Fibroblast of lung (primary cell): ENCODE measurements at regions not wholly inside any gene's neighbourhood (a gene's known extent, or its start where the extent isn't known, plus 50 kb on each side); places are given as distances from the start of the nearest gene placed in this dataset.

Experiments
- CTCF ChIP-seq, 2 donors: IDR thresholded peaks in 1 of 2; conservative IDR thresholded peaks in 1 of 2; 1 replicate in 1 of 2; 2 replicates in 1 of 2; pipeline ENCODE4 v1.5.1; 2011 to 2012; ENCODE audit warnings: low read length in 2 of 2, control low read depth in 1 of 2, inconsistent platforms in 1 of 2, low read depth in 1 of 2, mild to moderate bottlenecking in 1 of 2
- EZH2 ChIP-seq: IDR thresholded peaks from 2 replicates; pipeline ENCODE4 v1.5.1; 2012; ENCODE audit warnings: low read length, control low read depth, mild to moderate bottlenecking; ENCODE audit errors: missing control alignments

- TF ChIP-seq CTCF (conservative IDR thresholded peaks at IDR 0.05 in 1 of 2, IDR thresholded peaks at IDR 0.05 in 1 of 2; ENCODE audit: low read depth in 1 of 2, low read length in 2 of 2) (no peak), EZH2 (no peak)
These were observed 92.5 kb upstream of the MLIP start for GRCh38 chr6:54018722-54019121.
